Effector memory CD4-positive, alpha-beta T cell (primary cell): ENCODE measurements at regions not wholly inside any gene's neighbourhood (a gene's known extent, or its start where the extent isn't known, plus 50 kb on each side); places are given as distances from the start of the nearest gene placed in this dataset.
"Not testable (repeated sequence)": the region's sequence is repeated elsewhere in the genome, so short reads cannot be mapped to it uniquely, and the experiment has no call there.

Experiments used
- DNase-seq, 3 donors: peaks; one replicate each; pipeline ENCODE4 v3.0.0-alpha.2; 2020
- H3K27ac ChIP-seq: 2 replicates; pipeline ENCODE4 v1.7.0; 2013; ENCODE audit warnings: mild to moderate bottlenecking, low read length, moderate library complexity; ENCODE audit not compliant: insufficient read depth, poor library complexity, severe bottlenecking
- H3K27me3 ChIP-seq: replicated peaks from 2 replicates; pipeline ENCODE4 v1.7.0; 2013; ENCODE audit warnings: mild to moderate bottlenecking, low read length; ENCODE audit not compliant: insufficient read depth, control insufficient read depth, poor library complexity, severe bottlenecking
- H3K36me3 ChIP-seq: 2 replicates; pipeline ENCODE4 v1.7.0; 2013; ENCODE audit warnings: mild to moderate bottlenecking, low read length, moderate library complexity; ENCODE audit not compliant: control insufficient read depth, insufficient read depth
- H3K4me1 ChIP-seq: 2 replicates; pipeline ENCODE4 v1.7.0; 2013; ENCODE audit warnings: low read length, mild to moderate bottlenecking; ENCODE audit not compliant: control insufficient read depth, insufficient read depth, poor library complexity, severe bottlenecking
- H3K4me3 ChIP-seq: 2 replicates; pipeline ENCODE4 v1.7.0; 2013; ENCODE audit warnings: low read length, low read depth, mild to moderate bottlenecking; ENCODE audit not compliant: insufficient read depth, poor library complexity, severe bottlenecking
- H3K9me3 ChIP-seq: 2 replicates; pipeline ENCODE4 v1.7.0; 2013; ENCODE audit warnings: mild to moderate bottlenecking, low read length, moderate library complexity; ENCODE audit not compliant: control insufficient read depth

GRCh38 chr13:81246556-81246955 is 905.6 kb upstream of the SPRY2 start:
- no peaks in the 10 kb centered on the region for H3K36me3 ChIP-seq
- no peaks in the 10 kb centered on the region for H3K4me1 ChIP-seq
- H3K27me3 ChIP-seq: no peaks in the 10 kb centered on the region
- no peaks in the 10 kb centered on the region for H3K9me3 ChIP-seq
- no peak overlapping the region for H3K4me3 ChIP-seq
- H3K27ac ChIP-seq: no peak overlapping the region
- no peak for DNase-seq

GRCh38 chr13:81244011-81244410 is 903.1 kb upstream of the SPRY2 start:
- Histone ChIP-seq H3K36me3 (no peaks in the 10 kb centered on the region), H3K4me3 (no peak overlapping the region), H3K27me3 (no peaks in the 10 kb centered on the region), H3K9me3 (no peaks in the 10 kb centered on the region), H3K27ac (no peak overlapping the region), H3K4me1 (no peaks in the 10 kb centered on the region)
- no peak for DNase-seq

GRCh38 chr13:81230386-81230785 is 889.5 kb upstream of the SPRY2 start:
- Histone ChIP-seq H3K36me3 (no peaks in the 10 kb centered on the region), H3K4me3 (no peak overlapping the region), H3K27ac (no peak overlapping the region), H3K4me1 (no peaks in the 10 kb centered on the region), H3K9me3 (no peaks in the 10 kb centered on the region), H3K27me3 (no peaks in the 10 kb centered on the region)
- DNase-seq: no peak

- DNase-seq, H3K36me3 ChIP-seq, H3K9me3 ChIP-seq, H3K27ac ChIP-seq, H3K27me3 ChIP-seq, H3K4me1 ChIP-seq, H3K4me3 ChIP-seq: not testable (repeated sequence)
Observed at GRCh38 chr13:81226830-81227229, 885.9 kb upstream of the SPRY2 start.

GRCh38 chr13:81224209-81224833 is 883.4 kb upstream of the SPRY2 start:
- Histone ChIP-seq H3K36me3 (no peaks in the 10 kb centered on the region), H3K4me3 (no peak overlapping the region), H3K9me3 (no peaks in the 10 kb centered on the region), H3K27ac (no peak overlapping the region), H3K4me1 (no peaks in the 10 kb centered on the region), H3K27me3 (no peaks in the 10 kb centered on the region)
- DNase-seq: no peak

GRCh38 chr13:81223778-81224177 is 882.9 kb upstream of the SPRY2 start:
- no peak overlapping the region for H3K4me3 ChIP-seq
- no peaks in the 10 kb centered on the region for H3K4me1 ChIP-seq
- no peaks in the 10 kb centered on the region for H3K36me3 ChIP-seq
- no peaks in the 10 kb centered on the region for H3K27me3 ChIP-seq
- no peaks in the 10 kb centered on the region for H3K9me3 ChIP-seq
- no peak overlapping the region for H3K27ac ChIP-seq
- no peak for DNase-seq

GRCh38 chr13:81211713-81212112 is 870.8 kb upstream of the SPRY2 start:
- Histone ChIP-seq H3K27me3 (no peaks in the 10 kb centered on the region), H3K4me1 (no peaks in the 10 kb centered on the region)
- DNase-seq: no peak

GRCh38 chr13:81207636-81208035 is 866.7 kb upstream of the SPRY2 start:
- Histone ChIP-seq H3K4me3 (no peak overlapping the region), H3K4me1 (no peaks in the 10 kb centered on the region), H3K27me3 (no peaks in the 10 kb centered on the region), H3K27ac (no peak overlapping the region), H3K36me3 (no peaks in the 10 kb centered on the region), H3K9me3 (no peaks in the 10 kb centered on the region)
- no peak for DNase-seq

More at GRCh38 chr13:81211713-81212112, 870.8 kb upstream of the SPRY2 start:
- no peak overlapping the region for H3K27ac ChIP-seq
- H3K9me3 ChIP-seq: no peaks in the 10 kb centered on the region
- H3K4me3 ChIP-seq: no peak overlapping the region
- no peaks in the 10 kb centered on the region for H3K36me3 ChIP-seq

- Histone ChIP-seq H3K27ac (no peak overlapping the region), H3K27me3 (no peaks in the 10 kb centered on the region), H3K36me3 (no peaks in the 10 kb centered on the region), H3K4me3 (no peak overlapping the region), H3K4me1 (no peaks in the 10 kb centered on the region), H3K9me3 (no peaks in the 10 kb centered on the region)
- DNase-seq: no peak
Observed at GRCh38 chr13:81207231-81207630, 866.3 kb upstream of the SPRY2 start.

- Histone ChIP-seq H3K9me3 (no peaks in the 10 kb centered on the region), H3K27me3 (no peaks in the 10 kb centered on the region), H3K4me1 (no peaks in the 10 kb centered on the region), H3K4me3 (no peak overlapping the region), H3K27ac (no peak overlapping the region), H3K36me3 (no peaks in the 10 kb centered on the region)
- DNase-seq: no peak
Observed at GRCh38 chr13:81203783-81204182, 862.9 kb upstream of the SPRY2 start.
